ENCODE measurements at regions not wholly inside any gene's neighbourhood (a gene's known extent, or its start where the extent isn't known, plus 50 kb on each side); places are given as distances from the start of the nearest gene placed in this dataset.
"Not testable (repeated sequence)": the region's sequence is repeated elsewhere in the genome, so short reads cannot be mapped to it uniquely, and the experiment has no call there.

DNA sequence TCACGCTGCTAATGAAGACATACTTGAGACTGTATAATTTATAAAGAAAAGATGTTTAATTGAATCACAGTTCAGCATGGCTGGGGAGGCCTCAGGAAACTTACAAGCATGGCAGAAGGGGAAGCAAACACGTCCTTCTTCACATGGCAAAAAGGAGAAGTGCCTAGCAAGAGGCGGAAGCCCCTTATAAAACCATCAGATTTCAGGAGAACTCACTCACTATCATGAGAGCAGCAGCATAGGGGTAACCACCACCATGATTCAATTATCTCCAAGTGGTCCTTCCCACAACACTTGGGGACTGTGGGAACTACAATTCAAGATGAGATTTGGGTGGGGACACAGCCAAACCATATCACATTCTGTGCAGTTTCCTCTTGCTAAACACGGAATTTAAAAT is 416.9 kb upstream of the ALCAM start:
- H3K4me3 ChIP-seq (ENCODE audit: extremely low read depth in 1 of 4, insufficient read depth in 2 of 4, low read depth in 3 of 4, low read length in 4 of 4); H2AFZ ChIP-seq (ENCODE audit: low read length); H4K91ac ChIP-seq (replicated peaks; ENCODE audit: insufficient read length, low read length); H3K27ac ChIP-seq (ENCODE audit: low read depth, low read length); POLR2A ChIA-PET (ENCODE audit: partially characterized antibody); H3K14ac ChIP-seq (ENCODE audit: insufficient read length); DNase-seq (ENCODE audit: low read depth in 1 of 2, low spot score in 2 of 2); H4K5ac ChIP-seq (ENCODE audit: insufficient read length, low read depth, low read length); FAIRE-seq; H3K56ac ChIP-seq (replicated peaks; ENCODE audit: insufficient read length, low read depth, low read length); H3K79me2 ChIP-seq (ENCODE audit: control insufficient read depth in 1 of 2, insufficient read depth in 2 of 2, low read length in 2 of 2); H3K4ac ChIP-seq (replicated peaks; ENCODE audit: insufficient read length, low read depth, low read length); H3K4me1 ChIP-seq (replicated peaks in 1 of 4; ENCODE audit: control insufficient read depth in 3 of 4, insufficient read depth in 4 of 4, low read length in 3 of 4); H2BK20ac ChIP-seq (ENCODE audit: low read length); H2AK5ac ChIP-seq (ENCODE audit: low read depth, low read length); H3K27me3 ChIP-seq (replicated peaks in 1 of 4; ENCODE audit: control insufficient read depth in 3 of 4, extremely low read depth in 1 of 4, insufficient read depth in 3 of 4, low read length in 3 of 4); H2BK5ac ChIP-seq (ENCODE audit: low read depth, low read length); H3K18ac ChIP-seq (ENCODE audit: extremely low read depth, low read length); CTCF ChIA-PET (ENCODE audit: partially characterized antibody); H3K9ac ChIP-seq (replicated peaks in 1 of 4; ENCODE audit: extremely low read depth in 1 of 4, low read depth in 3 of 4, low read length in 3 of 4); H3K23me2 ChIP-seq (ENCODE audit: low read depth, low read length); H3K79me1 ChIP-seq (ENCODE audit: low read depth, low read length); H3K9me3 ChIP-seq (ENCODE audit: insufficient read depth in 2 of 2, low read depth in 1 of 2, low read length in 1 of 2); H2BK12ac ChIP-seq (ENCODE audit: low read depth, low read length); H4K20me1 ChIP-seq (replicated peaks in 1 of 2; ENCODE audit: control insufficient read depth in 1 of 2, insufficient read depth in 2 of 2, low read length in 2 of 2); H3K36me3 ChIP-seq (ENCODE audit: control insufficient read depth in 2 of 4, insufficient read depth in 4 of 4, low read length in 3 of 4); H2BK120ac ChIP-seq (replicated peaks; ENCODE audit: low read depth, low read length); H2BK15ac ChIP-seq (ENCODE audit: low read length); H4K8ac ChIP-seq (ENCODE audit: extremely low read depth, insufficient read depth, low read length); H3K23ac ChIP-seq (ENCODE audit: insufficient read length); H3K4me2 ChIP-seq (ENCODE audit: insufficient read depth in 1 of 2, low read depth in 2 of 2, low read length in 2 of 2): not testable (repeated sequence)
- 92% methylated on average over 4 of the region's 4 CpGs; no CpG with 5 or more reads in 1 of the 2 experiments for WGBS, 2 experiments (ENCODE audit: extremely low coverage in 1 of 2, insufficient coverage in 1 of 2, insufficient read length in 1 of 2, insufficient replicate concordance in 2 of 2, low coverage in 1 of 2, low lambda C conversion rate in 2 of 2, missing lambda C conversion rate in 1 of 2)
